Effector CD4-positive, alpha-beta T cell (primary cell): ENCODE measurements at regions not wholly inside any gene's neighbourhood (a gene's known extent, or its start where the extent isn't known, plus 50 kb on each side); places are given as distances from the start of the nearest gene placed in this dataset.

Experiments used
- DNase-seq: peaks from one replicate; pipeline ENCODE4 v3.0.0-alpha.2; 2020

- no peak for DNase-seq
Measured at GRCh38 chrX:45360571-45360970, 159.9 kb upstream of the DIPK2B start.

- no peak for DNase-seq
Measured at GRCh38 chrX:45358392-45358791, 157.7 kb upstream of the DIPK2B start.

- DNase-seq, result no peak
Measured at GRCh38 chrX:45353456-45353855, 152.8 kb upstream of the DIPK2B start.

- DNase-seq, result no peak
Measured at GRCh38 chrX:45352611-45353010, 151.9 kb upstream of the DIPK2B start.

GRCh38 chrX:45351478-45351877, 150.8 kb upstream of the DIPK2B start:
- DNase-seq, result no peak

- no peak for DNase-seq
Measured at GRCh38 chrX:45348296-45348695, 147.6 kb upstream of the DIPK2B start.

GRCh38 chrX:45347877-45348276, 147.2 kb upstream of the DIPK2B start:
- no peak for DNase-seq

DNA sequence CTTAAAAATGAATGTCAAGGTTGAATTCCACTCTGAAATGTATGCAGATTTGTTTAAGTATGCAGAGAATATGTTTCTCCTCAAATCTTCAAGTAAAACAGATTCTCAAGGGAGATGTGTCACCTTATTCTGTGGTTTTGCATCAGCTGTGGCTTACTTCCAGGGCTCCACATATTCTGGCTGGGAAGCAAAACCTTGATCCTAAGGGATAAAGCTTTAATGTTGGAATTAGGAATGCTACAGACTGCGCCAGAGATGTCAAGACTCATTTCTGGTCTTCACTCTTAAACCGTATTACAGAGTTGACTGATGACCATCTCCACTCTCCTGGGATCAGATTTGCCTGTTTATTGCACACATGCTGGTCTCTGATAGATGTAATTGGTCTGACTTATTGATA, 143.9 kb upstream of the DIPK2B start:
- no peak for DNase-seq

DNA sequence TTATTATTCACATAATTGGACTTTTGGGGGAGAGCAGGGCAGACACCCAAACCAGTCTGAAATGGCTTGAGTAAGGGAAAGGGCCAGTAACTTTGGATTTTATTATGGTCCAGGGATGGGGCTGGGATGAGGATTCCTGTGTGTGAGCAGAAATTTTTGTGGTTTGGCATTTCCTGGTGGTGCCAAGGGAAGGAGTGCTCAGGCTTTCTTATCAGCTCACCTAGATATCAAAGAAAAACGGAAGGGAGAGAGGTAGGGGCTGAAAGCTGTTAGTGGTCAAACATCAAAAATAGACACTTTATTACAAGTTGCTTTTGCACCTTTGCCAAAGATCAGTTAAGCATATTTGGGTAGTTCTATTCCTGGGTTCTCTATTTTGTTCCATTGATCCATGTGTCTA, 128.5 kb upstream of the DIPK2B start:
- DNase-seq, result no peak

- no peak for DNase-seq
Measured at GRCh38 chrX:45324941-45325340, 124.3 kb upstream of the DIPK2B start.

GRCh38 chrX:45323387-45323786, 122.7 kb upstream of the DIPK2B start:
- DNase-seq, result no peak

- DNase-seq, result no peak
Measured at GRCh38 chrX:45322820-45323219, 122.1 kb upstream of the DIPK2B start.

- DNase-seq, result no peak
Measured at GRCh38 chrX:45322382-45322781, 121.7 kb upstream of the DIPK2B start.

DNA sequence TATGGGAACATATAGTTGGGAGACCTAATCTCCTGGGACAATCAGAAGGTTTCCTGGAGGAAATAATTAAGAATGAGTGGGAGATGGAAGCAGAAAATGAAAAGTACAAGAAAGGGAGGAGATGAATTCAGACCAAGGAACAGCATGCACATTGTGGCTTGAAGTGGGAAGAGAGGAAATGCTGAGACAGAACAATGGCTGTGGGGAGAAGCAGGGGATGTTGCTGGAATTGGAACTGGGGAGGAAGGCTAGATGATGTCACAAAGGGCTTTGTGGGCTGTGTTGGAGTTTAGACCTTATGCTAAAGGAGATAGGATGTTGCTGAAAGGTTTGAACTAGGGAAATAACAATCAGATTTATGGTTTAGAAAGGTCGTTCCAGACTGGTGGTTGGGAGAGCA, 119.5 kb upstream of the DIPK2B start:
- DNase-seq, result no peak

DNA sequence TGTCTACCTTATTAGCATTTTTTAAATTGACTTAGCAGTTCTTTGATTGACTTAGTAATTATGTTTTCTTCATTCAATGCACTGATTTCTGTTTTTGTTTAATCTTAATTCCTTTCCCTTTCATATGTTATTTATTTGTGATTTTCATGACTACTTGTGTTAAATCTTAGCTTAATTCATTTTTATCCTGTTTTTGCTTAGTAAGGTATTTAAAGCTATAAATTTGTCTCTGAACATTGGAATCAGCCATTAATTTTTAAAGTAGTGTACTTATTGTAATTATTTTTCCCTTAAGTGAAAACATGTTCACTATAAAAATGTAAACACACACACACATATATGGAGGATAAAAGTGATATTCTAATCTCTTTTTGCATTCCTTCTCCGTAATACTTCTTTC, 109.1 kb upstream of the DIPK2B start:
- DNase-seq, result no peak

GRCh38 chrX:45309096-45309495, 108.4 kb upstream of the DIPK2B start:
- DNase-seq, result no peak

- no peak for DNase-seq
Measured at GRCh38 chrX:45306794-45307193, 106.1 kb upstream of the DIPK2B start.

DNA sequence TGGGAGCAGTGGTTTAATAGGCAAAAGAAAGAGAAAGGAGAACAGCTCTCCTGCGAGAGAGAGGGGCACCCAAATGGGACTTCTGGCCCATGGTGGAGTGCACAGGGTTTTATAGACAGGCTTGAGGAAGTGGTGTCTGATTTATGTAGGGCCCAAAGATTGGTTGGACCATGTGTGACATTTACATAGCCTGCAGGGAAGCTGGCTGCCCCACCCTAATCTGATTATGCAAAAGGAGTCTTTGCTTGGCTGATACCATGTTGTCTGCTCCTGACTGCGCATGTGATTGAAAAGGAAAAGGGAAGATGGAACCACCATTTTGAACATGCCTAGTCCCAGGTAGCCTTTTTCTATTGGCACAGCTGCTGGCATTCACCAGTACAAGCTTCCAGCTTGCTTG, 100.0 kb upstream of the DIPK2B start:
- no peak for DNase-seq

DNA sequence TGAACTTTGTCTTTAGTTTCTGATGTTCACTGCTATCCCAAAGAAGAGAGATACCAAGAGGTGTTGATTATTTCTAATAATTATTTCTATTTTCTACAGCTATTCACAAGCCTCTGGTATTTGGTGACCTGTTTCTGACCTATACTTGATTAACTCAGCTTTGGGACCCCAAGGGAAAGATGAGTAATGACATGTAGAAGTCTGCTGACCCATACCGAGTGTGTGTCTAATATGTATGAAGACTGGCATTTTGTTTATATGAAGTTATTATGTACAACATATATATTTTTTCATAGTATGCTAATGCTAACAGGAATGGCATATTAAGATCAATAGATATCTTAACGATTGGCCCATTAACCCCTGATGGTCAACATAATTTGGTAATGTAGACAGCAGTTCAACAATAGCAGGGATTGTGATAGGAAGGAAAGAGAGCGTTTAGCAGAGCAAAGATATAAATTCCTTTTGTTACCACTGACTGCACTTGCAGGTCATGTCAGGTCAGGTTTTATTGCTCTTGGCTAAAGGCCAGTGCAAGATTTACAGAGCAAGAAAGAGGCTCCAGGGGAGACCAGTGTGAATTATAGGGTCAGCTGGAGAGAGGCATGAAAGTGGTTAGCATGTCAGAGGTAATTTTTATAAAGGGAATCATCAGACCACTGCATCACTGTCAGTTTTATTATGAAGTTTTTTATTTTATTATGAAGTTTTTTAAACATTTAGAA, 94.7 kb upstream of the DIPK2B start:
- DNase-seq, result no peak

- no peak for DNase-seq
Measured at GRCh38 chrX:45274576-45274975, 73.9 kb upstream of the DIPK2B start.

- no peak for DNase-seq
Measured at GRCh38 chrX:45267007-45267406, 66.3 kb upstream of the DIPK2B start.

DNA sequence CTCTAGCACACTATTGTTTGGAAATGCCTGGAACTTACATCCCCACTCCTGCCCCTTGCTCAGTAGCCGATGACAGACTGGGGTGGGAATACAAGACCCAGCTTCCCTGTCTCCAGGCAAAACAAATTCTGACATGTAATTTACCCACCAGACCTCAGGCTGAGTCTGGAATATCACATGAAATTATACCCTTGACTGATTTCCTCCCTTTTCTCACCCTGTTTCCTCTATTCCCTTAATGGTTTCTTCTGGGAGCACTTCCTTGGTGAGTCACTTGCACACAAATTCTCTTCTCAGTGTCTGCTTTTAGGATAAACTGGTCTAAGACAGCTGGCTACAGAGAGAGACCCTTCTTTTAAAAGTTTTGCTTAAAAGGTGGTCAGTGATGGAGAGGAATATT, 65.8 kb upstream of the DIPK2B start:
- no peak for DNase-seq

DNA sequence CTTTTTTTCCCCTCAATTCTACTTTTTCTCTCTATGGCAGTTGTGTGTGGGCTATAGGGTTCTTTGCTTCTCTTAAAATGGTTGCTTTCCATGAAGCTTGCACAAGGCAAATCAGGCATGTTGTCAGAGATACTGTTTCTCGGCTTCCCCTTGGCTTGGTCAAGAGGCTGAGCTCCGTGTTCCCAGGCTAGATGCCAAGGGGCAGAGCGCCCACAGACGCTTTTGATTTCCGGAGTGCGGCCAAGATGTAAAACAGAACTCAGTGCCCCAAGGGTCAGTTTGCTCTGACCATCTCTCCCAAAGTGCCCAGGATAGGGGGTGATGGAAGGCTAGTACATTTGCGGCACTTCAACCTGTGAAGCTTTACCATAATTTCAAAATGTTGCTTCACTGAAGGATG, 64.2 kb upstream of the DIPK2B start:
- DNase-seq, result no peak

- DNase-seq, result no peak
Measured at GRCh38 chrX:45261471-45261870, 60.8 kb upstream of the DIPK2B start.

DNA sequence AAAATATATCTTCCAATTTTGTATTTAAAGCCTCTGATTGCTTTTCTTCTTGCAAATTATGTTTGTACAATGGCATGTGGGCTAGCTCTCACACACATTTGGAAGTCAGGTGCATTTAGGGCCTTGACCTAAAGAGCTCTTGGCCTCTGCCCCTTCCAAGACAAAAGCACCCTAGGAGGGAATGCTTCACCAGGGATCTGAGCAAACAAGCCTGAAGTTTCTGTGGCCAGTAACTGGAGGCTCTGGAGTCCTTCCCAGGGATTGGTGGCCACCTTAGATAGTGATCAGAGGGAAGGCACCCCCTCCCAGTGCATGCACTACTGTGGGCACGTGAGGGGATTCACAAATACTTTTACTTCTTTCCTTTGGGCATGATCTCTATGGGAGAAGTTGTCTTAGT, 60.3 kb upstream of the DIPK2B start:
- DNase-seq, result no peak
